HepG2 (cell line): ENCODE measurements at regions not wholly inside any gene's neighbourhood (a gene's known extent, or its start where the extent isn't known, plus 50 kb on each side); places are given as distances from the start of the nearest gene placed in this dataset.

Source experiments
- ARNTL ChIP-seq: sonication (generic); formaldehyde crosslinking; IDR thresholded peaks from 2 replicates; pipeline ENCODE4 v1.4.0; 2020; ENCODE audit warnings: mild to moderate bottlenecking, missing genetic modification reagents
- ESRRA ChIP-seq: sonication (generic); formaldehyde crosslinking; IDR thresholded peaks from 2 replicates; pipeline ENCODE4 v1.5.1; 2020; ENCODE audit warnings: mild to moderate bottlenecking, low read depth, missing genetic modification reagents

- TF ChIP-seq ARNTL (CRISPR knock-in tag) = no peak
- TF ChIP-seq ESRRA = no peak
These were observed 675.3 kb downstream of the TMEM182 start for GRCh38 chr2:103437161-103437560.
